HCT116 (cell line): ENCODE measurements at regions not wholly inside any gene's neighbourhood (a gene's known extent, or its start where the extent isn't known, plus 50 kb on each side); places are given as distances from the start of the nearest gene placed in this dataset.

ENCODE experiments used
- EGR1 ChIP-seq: IDR thresholded peaks from 2 replicates; pipeline ENCODE4 v1.6.1; 2012; ENCODE audit warnings: low read depth
- EZH2 ChIP-seq: fragments of 200-600 bp; sonication (generic); IDR thresholded peaks from 2 replicates; pipeline ENCODE4 v1.6.1; 2017; ENCODE audit warnings: antibody characterized with exemption, mixed run types
- EZH2phosphoT487 ChIP-seq: fragments of 200-600 bp; IDR thresholded peaks from 2 replicates; pipeline ENCODE4 v1.6.1; 2018; ENCODE audit warnings: antibody characterized with exemption, borderline replicate concordance
- JUND ChIP-seq: IDR thresholded peaks from 2 replicates; pipeline ENCODE4 v1.6.1; 2012
- POLR2A ChIP-seq: IDR thresholded peaks from 2 replicates; pipeline ENCODE4 v1.7.0; 2011; ENCODE audit warnings: borderline replicate concordance; ENCODE audit not compliant: insufficient read depth, insufficient read length; ENCODE audit errors: extremely low read depth
- POLR2AphosphoS5 ChIP-seq: IDR thresholded peaks from 2 replicates; pipeline ENCODE4 v1.6.1; 2011; ENCODE audit warnings: mild to moderate bottlenecking, low read depth, low read length, moderate library complexity
- RAD21 ChIP-seq: IDR thresholded peaks from 2 replicates; pipeline ENCODE4 v1.6.1; 2012; ENCODE audit warnings: low read depth, mild to moderate bottlenecking
- SIN3A ChIP-seq: IDR thresholded peaks from 2 replicates; pipeline ENCODE4 v1.6.1; 2012; ENCODE audit warnings: low read depth
- YY1 ChIP-seq: IDR thresholded peaks from 2 replicates; pipeline ENCODE4 v1.6.1; 2011; ENCODE audit warnings: low read length, low read depth, moderate library complexity, mild to moderate bottlenecking; ENCODE audit not compliant: insufficient replicate concordance; ENCODE audit errors: extremely low read depth
- TF ChIP-seq, protein P1 (sequence below), 3 experiments: fragments of 200-600 bp in 1 of 3; sonication (generic) in 1 of 3; IDR thresholded peaks in 2 of 3; conservative IDR thresholded peaks in 1 of 3; 2 replicates each; pipeline ENCODE4 v1.5.1; 2012 to 2017; ENCODE audit warnings: low read depth in 2 of 3, low read length in 2 of 3, antibody characterized with exemption in 1 of 3, borderline replicate concordance in 1 of 3, control low read depth in 1 of 3, mild to moderate bottlenecking in 1 of 3, mixed read lengths in 1 of 3, mixed run types in 1 of 3, moderate library complexity in 1 of 3; ENCODE audit not compliant: insufficient read depth in 1 of 3
- TF ChIP-seq, protein P2 (sequence below): IDR thresholded peaks from 2 replicates; pipeline ENCODE4 v1.6.1; 2011; ENCODE audit warnings: mild to moderate bottlenecking, low read length, moderate library complexity; ENCODE audit not compliant: insufficient replicate concordance; ENCODE audit errors: extremely low read depth
- TF ChIP-seq, protein P3 (sequence below): IDR thresholded peaks from 2 replicates; pipeline ENCODE4 v1.6.1; 2012; ENCODE audit warnings: low read depth
- TF ChIP-seq, protein P4 (sequence below): IDR thresholded peaks from 2 replicates; pipeline ENCODE4 v1.6.1; 2012

DNA sequence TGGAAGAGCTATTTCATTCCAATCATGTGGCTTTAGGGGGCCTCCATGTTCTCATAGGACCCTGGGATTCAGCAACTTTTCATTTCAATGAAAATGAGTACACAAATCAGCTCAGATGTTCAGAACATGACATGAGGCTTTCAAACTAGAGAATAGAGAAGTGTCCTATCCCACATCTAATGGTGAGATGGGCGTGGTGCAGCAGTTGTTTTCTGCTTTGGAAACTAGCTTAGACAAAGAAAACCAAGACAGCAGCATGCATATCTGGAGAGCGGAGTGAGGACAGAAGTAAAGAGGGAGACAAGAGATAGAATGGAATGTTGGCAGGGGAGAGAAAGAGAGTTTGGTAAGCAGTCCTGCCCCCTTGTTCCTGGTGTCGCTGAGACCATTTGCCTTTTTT lies 1009.1 kb upstream of the IGFBP7 start:
- TF ChIP-seq POLR2A, result no peak
- TF ChIP-seq, protein P1, sequence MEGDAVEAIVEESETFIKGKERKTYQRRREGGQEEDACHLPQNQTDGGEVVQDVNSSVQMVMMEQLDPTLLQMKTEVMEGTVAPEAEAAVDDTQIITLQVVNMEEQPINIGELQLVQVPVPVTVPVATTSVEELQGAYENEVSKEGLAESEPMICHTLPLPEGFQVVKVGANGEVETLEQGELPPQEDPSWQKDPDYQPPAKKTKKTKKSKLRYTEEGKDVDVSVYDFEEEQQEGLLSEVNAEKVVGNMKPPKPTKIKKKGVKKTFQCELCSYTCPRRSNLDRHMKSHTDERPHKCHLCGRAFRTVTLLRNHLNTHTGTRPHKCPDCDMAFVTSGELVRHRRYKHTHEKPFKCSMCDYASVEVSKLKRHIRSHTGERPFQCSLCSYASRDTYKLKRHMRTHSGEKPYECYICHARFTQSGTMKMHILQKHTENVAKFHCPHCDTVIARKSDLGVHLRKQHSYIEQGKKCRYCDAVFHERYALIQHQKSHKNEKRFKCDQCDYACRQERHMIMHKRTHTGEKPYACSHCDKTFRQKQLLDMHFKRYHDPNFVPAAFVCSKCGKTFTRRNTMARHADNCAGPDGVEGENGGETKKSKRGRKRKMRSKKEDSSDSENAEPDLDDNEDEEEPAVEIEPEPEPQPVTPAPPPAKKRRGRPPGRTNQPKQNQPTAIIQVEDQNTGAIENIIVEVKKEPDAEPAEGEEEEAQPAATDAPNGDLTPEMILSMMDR (IDR thresholded peaks at IDR 0.05 in 2 of 3, conservative IDR thresholded peaks at IDR 0.05 in 1 of 3; ENCODE audit: borderline replicate concordance in 1 of 3, insufficient read depth in 1 of 3, low read depth in 2 of 3, low read length in 2 of 3), result no peak
- TF ChIP-seq POLR2AphosphoS5, result no peak
- TF ChIP-seq JUND, result no peak
- no peak for TF ChIP-seq RAD21
- TF ChIP-seq, protein P2, sequence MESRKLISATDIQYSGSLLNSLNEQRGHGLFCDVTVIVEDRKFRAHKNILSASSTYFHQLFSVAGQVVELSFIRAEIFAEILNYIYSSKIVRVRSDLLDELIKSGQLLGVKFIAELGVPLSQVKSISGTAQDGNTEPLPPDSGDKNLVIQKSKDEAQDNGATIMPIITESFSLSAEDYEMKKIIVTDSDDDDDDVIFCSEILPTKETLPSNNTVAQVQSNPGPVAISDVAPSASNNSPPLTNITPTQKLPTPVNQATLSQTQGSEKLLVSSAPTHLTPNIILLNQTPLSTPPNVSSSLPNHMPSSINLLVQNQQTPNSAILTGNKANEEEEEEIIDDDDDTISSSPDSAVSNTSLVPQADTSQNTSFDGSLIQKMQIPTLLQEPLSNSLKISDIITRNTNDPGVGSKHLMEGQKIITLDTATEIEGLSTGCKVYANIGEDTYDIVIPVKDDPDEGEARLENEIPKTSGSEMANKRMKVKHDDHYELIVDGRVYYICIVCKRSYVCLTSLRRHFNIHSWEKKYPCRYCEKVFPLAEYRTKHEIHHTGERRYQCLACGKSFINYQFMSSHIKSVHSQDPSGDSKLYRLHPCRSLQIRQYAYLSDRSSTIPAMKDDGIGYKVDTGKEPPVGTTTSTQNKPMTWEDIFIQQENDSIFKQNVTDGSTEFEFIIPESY, result no peak
- TF ChIP-seq, protein P3, sequence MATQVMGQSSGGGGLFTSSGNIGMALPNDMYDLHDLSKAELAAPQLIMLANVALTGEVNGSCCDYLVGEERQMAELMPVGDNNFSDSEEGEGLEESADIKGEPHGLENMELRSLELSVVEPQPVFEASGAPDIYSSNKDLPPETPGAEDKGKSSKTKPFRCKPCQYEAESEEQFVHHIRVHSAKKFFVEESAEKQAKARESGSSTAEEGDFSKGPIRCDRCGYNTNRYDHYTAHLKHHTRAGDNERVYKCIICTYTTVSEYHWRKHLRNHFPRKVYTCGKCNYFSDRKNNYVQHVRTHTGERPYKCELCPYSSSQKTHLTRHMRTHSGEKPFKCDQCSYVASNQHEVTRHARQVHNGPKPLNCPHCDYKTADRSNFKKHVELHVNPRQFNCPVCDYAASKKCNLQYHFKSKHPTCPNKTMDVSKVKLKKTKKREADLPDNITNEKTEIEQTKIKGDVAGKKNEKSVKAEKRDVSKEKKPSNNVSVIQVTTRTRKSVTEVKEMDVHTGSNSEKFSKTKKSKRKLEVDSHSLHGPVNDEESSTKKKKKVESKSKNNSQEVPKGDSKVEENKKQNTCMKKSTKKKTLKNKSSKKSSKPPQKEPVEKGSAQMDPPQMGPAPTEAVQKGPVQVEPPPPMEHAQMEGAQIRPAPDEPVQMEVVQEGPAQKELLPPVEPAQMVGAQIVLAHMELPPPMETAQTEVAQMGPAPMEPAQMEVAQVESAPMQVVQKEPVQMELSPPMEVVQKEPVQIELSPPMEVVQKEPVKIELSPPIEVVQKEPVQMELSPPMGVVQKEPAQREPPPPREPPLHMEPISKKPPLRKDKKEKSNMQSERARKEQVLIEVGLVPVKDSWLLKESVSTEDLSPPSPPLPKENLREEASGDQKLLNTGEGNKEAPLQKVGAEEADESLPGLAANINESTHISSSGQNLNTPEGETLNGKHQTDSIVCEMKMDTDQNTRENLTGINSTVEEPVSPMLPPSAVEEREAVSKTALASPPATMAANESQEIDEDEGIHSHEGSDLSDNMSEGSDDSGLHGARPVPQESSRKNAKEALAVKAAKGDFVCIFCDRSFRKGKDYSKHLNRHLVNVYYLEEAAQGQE, result no peak
- TF ChIP-seq EZH2, result no peak
- TF ChIP-seq EGR1, result no peak
- TF ChIP-seq SIN3A, result no peak
- no peak for TF ChIP-seq YY1
- no peak for TF ChIP-seq EZH2phosphoT487
- TF ChIP-seq, protein P4, sequence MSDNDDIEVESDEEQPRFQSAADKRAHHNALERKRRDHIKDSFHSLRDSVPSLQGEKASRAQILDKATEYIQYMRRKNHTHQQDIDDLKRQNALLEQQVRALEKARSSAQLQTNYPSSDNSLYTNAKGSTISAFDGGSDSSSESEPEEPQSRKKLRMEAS, result no peak
